VCaP (cell line): ENCODE measurements at regions not wholly inside any gene's neighbourhood (a gene's known extent, or its start where the extent isn't known, plus 50 kb on each side); places are given as distances from the start of the nearest gene placed in this dataset.

Experiments
- H3K27ac ChIP-seq: fragments of 450-650 bp; 2 replicates; pipeline ENCODE4 v1.5.1; 2017
- CTCF ChIP-seq: fragments of 450-650 bp; conservative IDR thresholded peaks from 2 replicates; pipeline ENCODE4 v1.5.1; 2017; ENCODE audit warnings: mild to moderate bottlenecking, moderate library complexity

- no peak overlapping the region for H3K27ac ChIP-seq
- TF ChIP-seq CTCF: no peak
Observed at GRCh38 chr1:105017587-105017986, 1267.9 kb downstream of the AMY1C start.

- no peak overlapping the region for H3K27ac ChIP-seq
- no peak for TF ChIP-seq CTCF
Observed at GRCh38 chr1:105023719-105024118, 1274.0 kb downstream of the AMY1C start.

GRCh38 chr1:105027838-105028471 is 1278.3 kb downstream of the AMY1C start:
- no peak overlapping the region for H3K27ac ChIP-seq

GRCh38 chr1:105072446-105072845 is 1322.7 kb downstream of the AMY1C start:
- TF ChIP-seq CTCF: no peak

More at GRCh38 chr1:105027838-105028471, 1278.3 kb downstream of the AMY1C start:
- TF ChIP-seq CTCF: no peak; the same call in 1 of the 2 replicates

GRCh38 chr1:105072850-105073249 is 1323.2 kb downstream of the AMY1C start:
- H3K27ac ChIP-seq: no peak overlapping the region
- peak; percentile 52 for TF ChIP-seq CTCF

More at GRCh38 chr1:105072446-105072845, 1322.7 kb downstream of the AMY1C start:
- H3K27ac ChIP-seq: no peak overlapping the region

GRCh38 chr1:105073660-105074059 is 1324.0 kb downstream of the AMY1C start:
- no peak for TF ChIP-seq CTCF
- no peak overlapping the region for H3K27ac ChIP-seq

GRCh38 chr1:105083611-105084010 is 1333.9 kb downstream of the AMY1C start:
- no peak overlapping the region for H3K27ac ChIP-seq
- no peak for TF ChIP-seq CTCF
